GM21529 (cell line): ENCODE measurements at regions not wholly inside any gene's neighbourhood (a gene's known extent, or its start where the extent isn't known, plus 50 kb on each side); places are given as distances from the start of the nearest gene placed in this dataset.
"Not testable (repeated sequence)": the region's sequence is repeated elsewhere in the genome, so short reads cannot be mapped to it uniquely, and the experiment has no call there.

Experiments used
- ATAC-seq: cut with Tn5 transposase; IDR thresholded peaks from one replicate; pipeline ENCODE4 v1.9.1; 2021; ENCODE audit not compliant: unreplicated experiment

GRCh38 chr2:228433721-228434120 is 252.2 kb upstream of the SPHKAP start:
- no peak for ATAC-seq

- ATAC-seq = no peak
Measured at GRCh38 chr2:228432116-228432515, 250.6 kb upstream of the SPHKAP start.

- no peak for ATAC-seq
Measured at GRCh38 chr2:228430986-228431385, 249.5 kb upstream of the SPHKAP start.

GRCh38 chr2:228426502-228427216 is 245.2 kb upstream of the SPHKAP start:
- ATAC-seq = no peak

GRCh38 chr2:228425411-228426060 is 244.0 kb upstream of the SPHKAP start:
- ATAC-seq = not testable (repeated sequence)

GRCh38 chr2:228417956-228418355 is 236.5 kb upstream of the SPHKAP start:
- ATAC-seq = no peak

GRCh38 chr2:228417526-228417925 is 236.0 kb upstream of the SPHKAP start:
- no peak for ATAC-seq

- no peak for ATAC-seq
Measured at GRCh38 chr2:228410061-228410460, 228.6 kb upstream of the SPHKAP start.

- ATAC-seq = no peak
Measured at GRCh38 chr2:228409493-228409892, 228.0 kb upstream of the SPHKAP start.

- no peak for ATAC-seq
Measured at GRCh38 chr2:228408529-228409227, 227.2 kb upstream of the SPHKAP start.

GRCh38 chr2:228407821-228408220 is 226.3 kb upstream of the SPHKAP start:
- ATAC-seq = no peak

- ATAC-seq = peak; percentile 58
Measured at GRCh38 chr2:228401065-228401912, 219.8 kb upstream of the SPHKAP start.

GRCh38 chr2:228387776-228388175 is 206.3 kb upstream of the SPHKAP start:
- ATAC-seq = no peak

GRCh38 chr2:228378696-228379425 is 197.4 kb upstream of the SPHKAP start:
- no peak for ATAC-seq

GRCh38 chr2:228378233-228378632 is 196.7 kb upstream of the SPHKAP start:
- ATAC-seq = no peak

GRCh38 chr2:228377533-228377932 is 196.0 kb upstream of the SPHKAP start:
- ATAC-seq = no peak

- ATAC-seq = no peak
Measured at GRCh38 chr2:228374741-228375140, 193.3 kb upstream of the SPHKAP start.

- ATAC-seq = no peak
Measured at GRCh38 chr2:228373191-228373590, 191.7 kb upstream of the SPHKAP start.

GRCh38 chr2:228372212-228372611 is 190.7 kb upstream of the SPHKAP start:
- ATAC-seq = no peak

GRCh38 chr2:228369400-228370031 is 188.0 kb upstream of the SPHKAP start:
- no peak for ATAC-seq
